ENCODE measurements at regions not wholly inside any gene's neighbourhood (a gene's known extent, or its start where the extent isn't known, plus 50 kb on each side); places are given as distances from the start of the nearest gene placed in this dataset.

GRCh38 chr1:8203056-8203455, 114.9 kb upstream of the SLC45A1 start:
- DNase-seq (ENCODE audit: low read depth in 2 of 2) = no peak

DNA sequence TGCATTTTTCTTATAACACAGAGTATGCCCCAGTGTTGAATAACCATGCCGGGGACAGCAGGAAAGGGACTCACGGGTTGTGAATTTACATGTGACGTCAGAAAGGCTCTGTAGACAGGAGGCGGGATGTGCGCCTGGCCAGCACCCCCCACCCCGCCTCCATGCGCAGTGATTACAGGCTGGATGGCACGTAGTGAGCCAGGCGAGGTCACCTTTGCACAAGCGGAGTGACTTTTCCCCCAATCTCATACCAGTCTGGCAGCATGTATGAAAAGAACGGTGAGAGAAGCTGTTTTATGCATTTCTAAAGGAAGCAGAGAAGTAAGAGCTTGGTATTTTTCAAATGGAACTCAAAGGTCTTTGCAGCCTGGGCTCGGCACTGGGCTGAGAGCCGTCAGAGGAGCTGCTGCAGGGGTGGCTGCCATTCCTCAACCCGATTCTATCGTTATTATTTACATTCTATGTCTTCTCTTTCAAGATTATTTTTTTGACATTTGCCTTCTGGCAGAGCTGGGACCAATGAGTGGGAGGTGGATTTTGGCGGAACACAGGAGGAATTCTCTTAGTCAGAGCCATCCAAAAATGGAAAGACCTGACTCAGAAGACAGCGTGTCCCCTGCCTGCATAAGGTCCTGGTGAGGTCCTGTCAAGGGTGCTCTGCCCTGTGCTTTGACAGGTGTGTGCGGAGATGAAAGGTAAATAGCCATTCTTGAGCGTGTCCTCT, 115.6 kb upstream of the SLC45A1 start:
- no peak for DNase-seq (ENCODE audit: low read depth in 2 of 2)

DNA sequence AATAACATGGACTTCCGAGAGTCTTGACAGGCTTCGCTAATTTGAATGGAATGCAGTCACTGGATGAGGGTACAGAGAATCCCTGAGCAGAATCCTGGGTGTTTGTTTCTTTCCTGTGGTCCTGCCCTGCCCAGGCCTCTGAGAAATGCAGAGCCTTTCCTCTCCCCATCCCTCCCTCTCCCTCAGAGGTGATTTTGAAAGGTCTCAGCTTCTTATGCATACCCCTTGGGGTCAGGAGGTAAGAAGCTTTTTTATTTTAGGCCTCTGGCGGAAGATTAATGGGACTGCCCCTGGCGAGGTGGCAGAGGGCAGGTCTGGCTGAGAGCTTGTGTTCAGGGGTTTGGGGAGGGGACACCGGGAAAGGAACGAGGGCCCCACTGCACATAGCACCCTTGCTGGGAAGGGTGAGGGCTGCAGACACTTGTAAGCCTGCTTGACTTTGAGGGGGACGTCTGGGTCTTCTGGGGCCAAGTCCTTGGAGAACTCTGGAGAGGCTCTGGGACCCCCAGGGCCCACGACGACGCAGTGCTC, 116.5 kb upstream of the SLC45A1 start:
- DNase-seq (ENCODE audit: low read depth in 2 of 2) = no peak

DNA sequence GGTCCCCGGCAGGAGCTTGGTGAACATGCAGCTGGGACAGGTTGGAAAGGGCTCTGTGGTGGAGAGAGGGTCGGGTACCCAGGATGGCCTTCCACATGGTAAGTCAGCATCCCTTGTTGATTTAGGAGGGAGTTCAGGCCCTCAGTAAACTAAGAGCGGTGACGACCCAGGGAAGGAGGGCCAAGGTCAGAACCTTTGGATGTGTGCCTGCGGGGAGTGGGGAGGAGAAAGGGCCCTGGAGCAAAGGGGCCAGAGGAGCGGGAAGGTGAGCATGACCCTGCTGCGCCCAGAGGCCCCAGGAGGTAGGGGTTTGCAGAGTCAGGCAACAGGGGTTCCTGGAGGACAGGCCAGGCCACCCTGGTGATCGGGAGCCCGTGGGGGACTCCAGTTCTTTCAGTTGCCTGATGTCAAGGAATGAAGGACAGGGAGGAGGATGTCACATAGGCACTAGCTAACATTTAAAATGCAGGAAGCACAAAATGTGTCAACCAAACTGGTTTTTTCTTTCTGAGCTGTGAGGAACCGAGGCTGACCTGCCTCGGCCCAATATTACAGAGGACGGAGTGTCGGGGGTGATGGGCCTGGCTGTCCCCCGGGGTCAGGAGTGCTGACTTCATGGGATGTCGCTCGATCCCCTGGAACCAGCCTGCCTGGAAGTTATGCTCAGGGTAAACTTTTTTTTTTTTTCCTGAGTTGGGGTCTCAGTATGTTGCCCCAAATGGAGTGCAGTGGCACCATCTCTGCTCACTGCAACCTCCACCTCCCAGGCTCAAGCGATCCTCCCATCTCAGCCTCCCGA, 117.4 kb upstream of the SLC45A1 start:
- DNase-seq (ENCODE audit: low read depth in 2 of 2) = no peak

DNA sequence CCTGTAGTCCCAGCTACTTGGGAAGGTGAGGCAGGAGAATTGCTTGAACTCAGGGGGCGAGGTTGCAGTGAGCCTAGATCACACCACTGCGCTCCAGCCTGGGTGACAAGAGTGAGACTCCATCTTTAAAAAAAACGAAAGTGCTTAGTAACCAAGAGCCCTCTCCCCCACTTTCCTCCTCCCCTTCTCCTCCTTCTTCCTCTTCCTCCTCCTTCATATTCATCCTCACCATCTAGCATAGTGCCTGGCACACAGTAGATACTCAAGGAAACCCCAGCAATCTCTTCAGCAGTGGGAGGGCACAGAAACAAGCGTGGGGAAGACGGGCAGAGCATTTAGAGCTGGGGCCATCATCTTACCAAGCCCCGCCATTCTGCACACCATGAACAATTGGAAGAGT, 119.4 kb upstream of the SLC45A1 start:
- DNase-seq (ENCODE audit: low read depth in 2 of 2) = no peak

GRCh38 chr1:8197493-8198282, 120.2 kb upstream of the SLC45A1 start:
- peak in 1 of 2 donors; percentile 15 for DNase-seq (ENCODE audit: low read depth in 2 of 2)

GRCh38 chr1:8194481-8195227, 123.3 kb upstream of the SLC45A1 start:
- no peak for DNase-seq (ENCODE audit: low read depth in 2 of 2)

- no peak for DNase-seq (ENCODE audit: low read depth in 2 of 2)
These were observed 124.0 kb upstream of the SLC45A1 start for GRCh38 chr1:8193840-8194406.

GRCh38 chr1:8191474-8191873, 126.4 kb upstream of the SLC45A1 start:
- DNase-seq (ENCODE audit: low read depth in 2 of 2) = no peak

DNA sequence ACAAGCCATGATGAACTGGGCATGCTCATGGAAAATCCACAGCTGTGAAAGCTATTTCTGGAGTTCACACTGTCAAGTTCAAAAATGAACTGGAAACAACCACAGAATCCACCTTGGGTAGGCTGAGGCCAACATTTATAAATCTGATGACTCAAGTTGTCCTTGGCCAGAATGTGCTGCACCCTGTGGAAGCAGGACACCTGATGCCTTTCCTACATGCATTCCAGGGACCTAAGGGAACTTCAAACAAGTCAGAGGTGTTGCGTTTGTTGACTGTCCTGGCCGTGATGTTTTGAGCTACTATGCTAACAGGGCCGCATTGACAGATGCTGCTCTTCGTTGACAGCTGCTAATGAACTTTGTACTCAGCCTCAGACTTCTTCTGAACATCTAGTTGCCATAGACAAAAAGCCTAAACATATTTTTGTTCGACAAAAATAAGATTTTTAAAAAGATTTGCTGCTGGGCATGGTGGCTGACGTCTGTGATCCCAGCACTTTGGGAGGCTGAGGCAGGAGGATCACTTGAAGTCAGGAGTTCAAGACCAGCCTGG, 127.9 kb upstream of the SLC45A1 start:
- DNase-seq (ENCODE audit: low read depth in 2 of 2) = no peak

DNA sequence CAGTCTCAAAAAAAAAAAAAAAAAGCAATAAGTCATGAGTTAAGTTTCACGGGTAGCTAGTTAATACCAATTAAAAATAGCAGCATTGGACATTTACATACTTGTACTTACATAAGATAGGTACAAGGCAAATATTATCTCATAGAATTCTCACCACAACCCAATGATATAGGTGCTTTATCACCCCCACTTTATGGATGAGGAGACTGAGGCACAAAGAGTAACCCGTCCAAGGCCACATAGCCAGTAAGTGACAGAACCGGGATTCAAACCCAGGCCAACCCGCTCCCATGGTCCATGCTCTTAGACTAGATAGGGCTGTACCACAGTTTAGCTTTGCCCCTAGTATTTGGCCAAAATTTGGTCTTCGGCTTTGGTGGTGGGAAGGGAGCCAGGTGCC, 132.5 kb upstream of the SLC45A1 start:
- no peak for DNase-seq (ENCODE audit: low read depth in 2 of 2)

GRCh38 chr1:8184301-8184700, 133.6 kb upstream of the SLC45A1 start:
- no peak for DNase-seq (ENCODE audit: low read depth in 2 of 2)

- DNase-seq (ENCODE audit: low read depth in 2 of 2) = no peak
These were observed 135.7 kb upstream of the SLC45A1 start for GRCh38 chr1:8182034-8182761.

GRCh38 chr1:8179132-8179793, 138.7 kb upstream of the SLC45A1 start:
- no peak for DNase-seq (ENCODE audit: low read depth in 2 of 2)

DNA sequence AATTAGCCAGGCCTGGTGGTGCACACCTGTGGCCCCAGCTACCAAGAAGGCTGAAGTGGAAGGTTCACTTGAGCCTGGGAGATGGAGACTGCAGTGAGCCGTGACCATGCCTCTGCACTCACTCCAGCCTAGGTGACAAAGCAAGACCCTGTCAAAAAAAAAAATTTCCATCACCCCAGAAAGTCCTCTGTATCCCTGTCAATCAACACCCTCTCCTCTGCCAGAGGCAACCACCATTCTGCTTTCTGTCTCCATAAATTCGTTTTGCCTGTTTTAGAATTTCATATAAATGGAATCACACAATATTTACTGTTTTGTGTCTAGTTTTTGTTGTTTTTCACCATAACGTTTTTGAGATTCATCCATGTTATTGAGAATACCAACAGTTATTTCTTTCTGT, 141.6 kb upstream of the SLC45A1 start:
- no peak for DNase-seq (ENCODE audit: low read depth in 2 of 2)

DNA sequence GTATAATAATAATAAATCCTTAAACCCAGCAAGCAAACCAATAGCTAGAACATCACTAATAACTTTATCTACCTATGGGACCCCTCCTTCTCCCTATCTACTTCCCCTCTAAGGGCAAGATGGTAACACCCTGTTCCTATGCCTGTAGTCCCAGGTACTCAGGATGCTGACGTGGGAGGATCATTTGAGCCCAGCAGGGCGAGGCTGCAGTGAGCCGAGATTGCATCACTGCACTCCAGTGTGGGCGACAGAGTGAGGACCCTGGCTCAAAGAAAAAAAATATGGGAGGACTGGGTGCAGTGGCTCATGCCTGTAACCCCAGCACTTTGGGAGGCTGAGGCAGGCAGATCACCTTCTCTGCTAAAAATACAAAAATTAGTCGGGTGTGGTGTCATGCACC, 143.1 kb upstream of the SLC45A1 start:
- no peak for DNase-seq (ENCODE audit: low read depth in 2 of 2)

DNA sequence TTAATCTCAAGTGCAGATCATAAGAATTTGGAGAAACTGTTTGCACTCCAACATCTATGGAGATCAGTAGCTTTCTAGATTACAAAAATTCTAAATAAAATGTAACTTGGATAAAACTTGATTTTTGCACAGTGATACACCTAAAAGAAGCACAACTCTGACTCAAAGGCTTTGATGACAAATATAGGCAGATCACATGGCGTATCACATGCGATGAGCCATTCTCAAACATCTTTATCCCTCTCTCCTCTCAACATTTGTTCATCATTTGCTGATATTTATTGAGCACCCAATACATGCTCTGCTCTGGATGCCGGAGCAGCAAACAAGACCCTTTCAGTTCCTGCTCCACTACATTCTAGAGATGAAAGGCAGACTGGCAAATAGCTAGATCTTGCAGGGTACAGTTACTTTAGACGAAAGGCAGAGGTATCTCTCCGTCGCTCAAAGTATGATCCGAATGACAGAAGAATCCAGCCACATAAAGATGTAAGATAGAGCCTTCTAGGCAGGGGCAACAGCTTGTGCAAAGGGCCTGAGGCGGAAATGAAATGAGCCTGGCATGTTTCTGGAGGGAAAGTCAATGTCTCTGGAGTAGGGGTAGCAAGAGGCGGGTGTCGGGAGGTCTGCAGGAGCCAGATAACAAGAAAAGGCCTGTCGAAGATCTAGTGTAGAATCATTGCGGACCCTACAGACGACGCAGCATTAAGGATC, 145.8 kb upstream of the ERRFI1 start:
- DNase-seq (ENCODE audit: low read depth in 2 of 2) = no peak

- no peak for DNase-seq (ENCODE audit: low read depth in 2 of 2)
These were observed 144.1 kb upstream of the ERRFI1 start for GRCh38 chr1:8170059-8170835.
